GM18858 (cell line): ENCODE measurements at regions not wholly inside any gene's neighbourhood (a gene's known extent, or its start where the extent isn't known, plus 50 kb on each side); places are given as distances from the start of the nearest gene placed in this dataset.
"Not testable (repeated sequence)": the region's sequence is repeated elsewhere in the genome, so short reads cannot be mapped to it uniquely, and the experiment has no call there.

ENCODE experiments used
- ATAC-seq: cut with Tn5 transposase; IDR thresholded peaks from one replicate; pipeline ENCODE4 v1.9.1; 2021; ENCODE audit not compliant: unreplicated experiment

DNA sequence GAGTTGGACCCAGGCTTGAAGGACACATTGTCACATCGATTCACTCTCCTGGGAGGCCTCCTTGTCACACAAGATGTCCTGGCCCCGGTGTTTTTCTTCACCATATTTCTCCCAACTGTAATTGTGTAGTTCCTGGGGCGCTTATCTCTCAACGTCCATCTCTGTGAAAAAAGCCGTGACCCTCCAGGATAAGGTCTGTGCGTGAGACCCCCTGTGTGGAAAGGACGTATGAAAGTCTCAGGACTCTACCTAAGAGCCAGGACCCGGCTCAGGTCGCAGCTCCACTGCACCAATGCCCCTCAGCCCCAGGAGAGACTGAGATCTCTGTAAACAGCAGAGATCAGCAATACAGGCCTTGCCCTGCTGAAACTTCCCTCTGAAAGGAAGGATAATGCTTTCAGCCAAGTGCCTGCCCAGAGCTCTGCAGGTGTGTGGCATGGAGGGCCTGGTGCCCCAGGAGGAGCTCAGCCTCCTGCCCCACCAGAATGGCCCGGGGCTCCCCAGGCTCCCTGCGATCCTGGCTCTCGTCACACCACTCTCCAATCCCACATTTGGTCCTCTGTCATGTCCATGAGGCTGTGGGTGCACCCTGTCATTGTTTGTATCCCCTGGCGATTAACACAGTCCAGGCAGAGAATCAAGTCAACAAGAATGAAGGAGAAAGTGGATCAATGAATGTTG lies 119.2 kb upstream of the TMEM45B start:
- no peak for ATAC-seq

DNA sequence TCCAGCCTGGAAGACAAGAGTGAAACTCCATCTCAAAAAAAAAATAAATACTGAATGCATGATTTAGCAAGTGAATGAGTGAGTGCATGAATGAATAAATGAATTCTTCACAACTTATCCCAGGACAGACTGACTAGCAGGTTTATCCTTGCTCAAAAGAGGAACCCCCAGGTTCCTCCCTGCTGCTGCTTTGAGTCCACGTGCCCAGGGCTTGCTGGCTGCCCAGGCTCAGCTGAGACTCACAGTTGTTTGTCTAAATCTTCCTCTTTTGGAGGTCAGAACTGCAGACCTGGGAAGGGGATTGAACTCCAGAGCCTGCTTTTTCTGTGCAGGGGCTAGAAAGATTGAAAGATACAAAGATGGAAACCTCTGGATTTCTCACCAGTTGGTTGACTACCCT lies 117.4 kb upstream of the TMEM45B start:
- ATAC-seq, result no peak

DNA sequence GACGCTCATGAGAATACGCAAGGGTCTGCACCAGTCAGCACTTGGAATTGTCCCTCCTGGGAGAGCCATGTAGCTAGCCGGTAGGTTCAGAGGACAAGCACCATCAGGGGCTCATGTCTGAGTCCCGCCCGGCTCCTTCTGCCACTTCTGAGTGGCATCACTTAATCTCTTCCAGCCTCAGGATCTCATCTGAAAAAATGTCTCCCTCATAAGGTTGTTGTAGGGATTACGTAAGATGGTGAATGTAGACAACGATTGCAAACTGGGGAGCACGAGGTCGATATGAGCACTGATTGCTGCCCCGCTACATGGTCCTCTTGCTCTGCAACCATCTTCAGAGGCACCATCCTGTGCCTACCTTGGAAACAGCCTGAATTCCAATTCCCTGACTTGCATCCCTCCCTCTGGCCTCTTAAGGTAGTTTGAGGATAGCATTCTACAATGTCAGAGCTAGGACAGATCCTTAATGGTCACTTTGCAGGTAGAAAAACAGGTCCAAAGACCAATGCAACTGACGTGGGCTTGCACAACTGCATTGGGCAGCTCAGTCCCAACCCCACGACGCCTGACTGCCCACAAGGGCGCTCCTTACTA lies 115.8 kb upstream of the TMEM45B start:
- no peak for ATAC-seq

DNA sequence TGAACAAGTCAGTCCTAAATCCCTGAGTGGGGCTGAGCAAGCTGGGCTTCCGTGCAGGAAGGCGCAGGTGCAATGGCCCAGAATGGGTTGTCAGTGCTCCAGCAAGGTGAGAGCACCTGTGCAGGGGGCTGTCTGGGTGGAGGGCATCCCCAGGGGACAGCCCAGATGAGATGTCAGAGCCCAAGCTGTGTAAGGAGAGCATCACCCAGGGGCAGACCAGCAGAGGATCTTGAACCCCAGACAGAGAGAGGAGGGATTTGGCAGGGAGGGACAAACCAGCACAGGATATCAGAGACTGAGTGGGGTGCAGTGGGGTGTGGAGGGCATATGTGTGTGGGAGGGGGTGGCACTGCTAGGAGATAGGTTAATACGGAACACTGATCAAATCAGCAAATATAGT lies 114.9 kb upstream of the TMEM45B start:
- ATAC-seq, result no peak

DNA sequence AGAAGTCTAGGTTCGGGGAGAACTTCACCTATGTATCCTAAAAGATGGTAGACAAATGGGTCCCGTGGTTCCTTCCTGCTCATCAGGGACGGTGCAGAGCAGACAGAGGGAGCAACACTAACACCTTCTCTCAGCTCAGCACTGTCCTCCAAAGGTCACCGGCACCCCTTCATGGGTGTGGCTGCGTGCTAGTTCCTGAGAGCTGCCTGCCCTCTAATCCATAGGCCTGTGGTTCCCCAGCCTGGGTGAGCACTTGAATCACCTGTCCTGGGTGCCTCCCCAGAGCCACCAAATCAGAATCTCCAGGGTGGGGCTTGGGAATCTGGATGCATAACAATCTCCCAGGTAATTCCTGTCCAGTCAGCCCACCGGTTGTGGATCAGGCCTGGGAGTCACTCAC lies 113.9 kb upstream of the TMEM45B start:
- ATAC-seq, result no peak

DNA sequence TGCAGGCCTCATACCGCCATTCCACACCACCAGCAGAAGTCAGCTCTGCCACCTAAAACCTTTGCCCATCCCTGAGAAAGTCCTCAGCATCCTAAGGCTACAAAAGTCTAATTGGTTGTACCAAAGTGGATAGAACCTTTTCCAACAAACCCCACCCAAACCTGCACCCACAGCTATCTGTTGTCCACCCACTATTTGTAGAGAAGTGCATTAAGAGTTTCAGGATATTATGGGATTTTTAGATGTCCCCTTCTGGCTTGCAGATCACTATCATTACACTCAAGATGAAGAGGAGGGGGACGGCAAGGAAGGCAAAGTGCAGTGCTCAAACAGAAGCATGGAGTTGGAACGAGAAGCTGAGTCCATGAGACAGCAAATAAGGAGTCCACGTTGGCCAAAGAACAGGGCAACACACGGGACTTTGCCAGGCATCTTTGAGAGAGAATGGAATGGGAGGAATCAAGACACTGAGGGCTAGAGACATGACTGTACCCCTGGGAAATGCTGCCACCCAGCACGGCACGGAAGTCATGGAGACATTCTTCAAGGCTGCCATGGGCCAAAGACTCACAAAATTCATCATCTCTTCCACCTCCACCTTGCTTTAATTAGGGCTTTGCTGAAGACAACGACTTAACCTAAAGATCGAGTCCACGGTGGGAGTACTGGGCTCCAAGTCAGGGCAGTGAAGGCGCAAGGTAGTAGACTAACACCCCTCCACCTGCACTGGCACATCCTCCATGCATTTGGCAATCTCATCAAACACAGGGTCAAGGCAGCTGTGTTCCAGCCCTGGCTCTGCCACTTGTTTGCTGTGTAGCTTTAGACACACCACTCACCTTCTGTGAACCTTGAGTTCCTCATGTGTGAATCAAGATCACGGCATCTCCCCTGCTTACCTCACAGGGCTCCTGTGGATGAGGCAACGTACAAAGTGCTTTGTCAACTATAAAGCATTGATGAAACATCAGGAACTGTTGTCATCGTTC lies 112.9 kb upstream of the TMEM45B start:
- no peak for ATAC-seq

DNA sequence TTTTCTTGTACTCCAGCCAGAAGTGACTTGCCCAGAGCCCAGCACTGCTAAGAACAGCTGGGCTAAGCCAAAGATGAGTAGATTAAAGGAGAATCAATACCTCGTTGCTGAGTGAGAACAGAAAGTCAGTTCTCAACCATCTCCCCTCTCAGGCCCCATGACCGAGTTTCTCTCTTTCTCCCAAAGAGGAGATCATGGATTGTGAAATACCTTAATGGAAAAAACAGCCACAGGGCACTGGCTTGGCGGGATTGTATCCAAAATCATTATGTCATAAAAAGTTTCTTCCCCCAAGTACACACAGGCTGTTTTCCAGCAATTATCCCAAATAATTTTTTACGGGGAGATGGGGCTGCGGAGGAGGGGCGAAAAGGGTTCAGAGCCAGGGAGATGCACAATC lies 111.8 kb upstream of the TMEM45B start:
- no peak for ATAC-seq

DNA sequence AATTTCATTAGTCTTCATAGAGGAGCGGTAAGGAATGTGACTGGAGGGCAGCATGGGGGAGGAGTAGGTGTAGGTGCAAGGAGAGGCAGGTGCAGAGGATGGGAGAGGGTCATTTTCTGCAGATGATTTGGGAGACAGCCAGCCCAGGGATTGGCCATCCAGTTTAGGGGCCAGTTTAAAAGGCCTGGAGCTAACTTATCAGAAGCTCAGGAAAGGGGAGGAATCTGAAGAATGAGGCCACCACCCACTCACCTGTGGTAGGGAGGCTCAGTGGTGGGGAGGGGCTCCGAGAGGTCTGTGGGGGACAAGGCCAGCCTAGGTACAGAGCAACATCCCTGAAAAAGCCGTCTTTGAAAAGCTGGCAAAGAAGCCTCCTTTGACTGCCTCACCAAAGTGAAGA lies 110.8 kb upstream of the TMEM45B start:
- no peak for ATAC-seq

DNA sequence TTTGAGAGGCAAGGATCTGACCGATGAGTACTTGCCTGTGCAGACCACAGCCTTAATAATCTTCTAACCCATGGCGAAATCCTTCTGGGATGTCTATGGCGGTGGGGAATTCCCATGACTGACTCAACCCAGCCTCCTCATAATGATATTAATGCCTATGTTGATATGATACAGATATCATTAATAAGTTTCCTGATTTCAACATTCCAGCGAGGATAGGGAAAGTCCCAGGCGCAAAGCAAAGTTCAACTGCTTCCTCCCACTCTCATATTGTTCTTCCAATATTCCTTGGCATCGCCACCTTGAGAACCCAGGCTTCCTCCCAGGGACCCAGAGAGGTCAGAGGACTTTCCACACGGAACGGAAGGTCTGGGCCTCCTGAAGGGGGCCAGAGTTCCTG lies 110.3 kb upstream of the TMEM45B start:
- ATAC-seq, result no peak

DNA sequence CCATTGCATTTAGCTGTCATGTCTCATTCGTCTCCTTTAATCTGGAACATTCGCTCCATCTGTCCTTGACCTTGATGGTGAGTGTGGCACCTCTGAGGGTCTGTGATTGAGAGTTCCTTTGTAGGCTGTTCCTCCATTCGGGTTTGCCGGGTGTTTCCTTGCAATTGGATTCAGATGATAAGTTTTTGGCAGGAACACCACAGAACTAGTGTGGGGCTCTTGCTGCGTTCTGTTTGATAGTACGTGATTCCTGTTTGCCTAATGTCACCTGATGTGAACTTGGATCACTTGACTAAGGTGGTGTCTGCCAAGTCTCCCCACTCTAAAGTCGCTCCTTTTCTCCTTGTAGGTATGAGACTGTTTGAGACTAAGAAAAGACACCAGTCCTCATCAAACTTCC lies 109.7 kb upstream of the TMEM45B start:
- no peak for ATAC-seq

DNA sequence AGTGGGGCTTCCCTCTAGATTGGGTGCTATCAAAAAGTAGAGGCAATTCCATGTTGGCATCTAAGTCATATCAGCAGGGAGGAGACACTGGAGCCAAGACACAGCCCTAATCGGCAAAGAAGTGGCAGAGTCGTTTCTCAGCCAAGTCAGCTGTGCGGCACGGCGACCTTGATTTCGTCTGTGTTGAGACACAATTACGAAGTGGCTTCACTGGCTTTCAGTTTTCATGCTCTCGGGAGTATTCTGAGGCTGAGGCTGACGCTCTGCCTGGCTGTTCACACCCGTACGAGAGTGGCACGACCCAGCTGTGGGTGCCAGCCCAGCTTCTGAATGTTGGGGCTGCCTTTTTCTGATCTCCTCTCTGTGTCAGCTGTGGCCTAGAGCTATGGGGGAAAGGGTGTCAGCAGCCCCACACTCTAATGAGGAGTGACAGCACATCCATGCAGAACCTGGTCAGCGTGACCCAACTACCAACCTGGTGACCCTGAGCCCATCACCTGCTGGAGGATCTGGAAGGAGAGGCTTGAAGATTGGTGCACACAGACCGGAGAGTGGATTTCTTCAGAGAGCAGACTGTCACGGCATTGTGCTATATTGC lies 105.7 kb upstream of the TMEM45B start:
- no peak for ATAC-seq

DNA sequence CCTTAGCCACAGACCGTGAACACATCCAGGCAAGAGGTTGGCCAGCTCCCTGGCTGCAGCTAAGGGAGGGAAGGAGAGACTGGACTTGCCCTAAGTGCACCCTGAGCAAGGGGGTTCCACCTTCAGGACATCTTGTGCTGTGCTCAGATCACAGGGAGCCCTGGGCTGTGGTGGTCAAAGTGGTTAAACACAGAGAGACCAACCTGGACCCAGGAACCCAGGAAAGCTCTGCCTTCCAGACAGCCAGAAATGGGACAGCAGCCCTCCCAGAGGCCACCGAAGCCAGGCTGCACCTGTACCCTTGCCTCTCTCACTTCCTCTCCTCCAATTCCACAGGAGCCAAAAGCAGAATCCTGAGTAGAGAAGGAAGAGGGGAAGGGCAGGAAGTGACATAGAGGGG lies 105.2 kb upstream of the TMEM45B start:
- ATAC-seq, result no peak

DNA sequence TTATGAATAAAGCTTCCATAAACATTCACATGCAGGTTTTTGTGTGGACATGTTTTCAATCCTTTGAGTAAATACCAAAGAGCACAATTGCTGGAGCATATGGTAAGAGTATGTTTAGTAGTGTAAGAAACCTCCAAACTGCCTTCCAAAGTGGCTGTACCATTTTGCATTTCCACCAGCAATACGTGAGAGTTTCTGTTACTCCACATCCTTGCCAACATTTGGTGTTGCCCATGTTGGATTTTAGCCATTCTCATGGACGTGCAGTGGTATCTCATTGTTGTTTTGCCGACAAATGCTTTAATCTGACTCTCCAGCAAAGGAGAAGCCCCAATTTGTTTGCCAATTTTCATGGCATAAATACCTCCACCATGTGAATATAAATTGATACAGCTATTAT lies 103.9 kb upstream of the TMEM45B start:
- ATAC-seq, result no peak

DNA sequence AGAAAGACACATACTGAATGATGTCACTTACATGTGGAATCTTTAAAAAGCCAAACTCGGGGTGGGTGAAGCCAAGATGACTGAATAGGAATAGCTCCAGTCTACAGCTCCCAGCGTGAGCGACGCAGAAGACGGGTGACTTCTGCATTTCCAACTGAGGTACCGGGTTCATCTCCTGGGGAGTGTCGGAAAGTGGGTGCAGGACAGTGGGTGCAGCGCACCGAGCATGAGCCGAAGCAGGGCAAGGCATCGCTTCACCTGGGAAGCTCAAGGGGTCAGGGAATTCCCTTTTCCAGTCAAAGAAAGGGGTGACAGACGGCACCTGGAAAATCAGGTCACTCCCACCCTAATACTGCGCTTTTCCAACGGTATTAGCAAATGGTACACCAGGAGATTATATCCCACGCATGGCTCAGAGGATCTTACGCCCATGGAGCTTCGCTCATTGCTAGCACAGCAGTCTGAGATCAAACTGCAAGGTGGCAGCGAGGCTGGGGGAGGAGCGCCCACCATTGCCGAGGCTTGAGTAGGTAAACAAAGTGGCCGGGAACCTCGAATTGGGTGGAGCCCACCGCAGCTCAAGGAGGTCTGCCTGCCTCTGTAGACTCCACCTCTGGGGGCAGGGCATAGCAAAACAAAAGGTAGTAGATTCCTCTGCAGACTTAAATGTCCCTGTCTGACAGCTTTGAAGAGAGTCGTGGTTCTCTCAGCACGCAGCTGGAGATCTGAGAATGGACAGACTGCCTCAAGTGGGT lies 103.0 kb upstream of the TMEM45B start:
- not testable (repeated sequence) for ATAC-seq

DNA sequence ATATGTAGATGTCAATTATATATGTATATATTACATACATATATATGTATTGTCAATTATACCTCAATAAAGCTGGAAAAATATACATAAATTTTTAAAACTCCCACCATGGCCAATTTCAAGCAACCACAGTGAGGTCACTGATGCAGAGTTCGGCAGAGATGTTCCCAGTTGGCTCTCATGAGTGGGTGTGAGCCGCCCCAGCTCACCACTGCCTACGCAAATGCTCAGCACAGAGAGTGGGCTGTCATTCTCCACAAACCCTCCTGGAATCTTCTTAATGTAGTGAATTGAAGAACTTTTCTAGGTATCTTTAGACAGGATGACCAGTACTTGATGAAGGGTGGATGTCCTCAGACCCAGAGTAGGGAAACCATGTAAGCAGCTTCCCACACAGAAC lies 96.6 kb upstream of the TMEM45B start:
- ATAC-seq, result no peak

DNA sequence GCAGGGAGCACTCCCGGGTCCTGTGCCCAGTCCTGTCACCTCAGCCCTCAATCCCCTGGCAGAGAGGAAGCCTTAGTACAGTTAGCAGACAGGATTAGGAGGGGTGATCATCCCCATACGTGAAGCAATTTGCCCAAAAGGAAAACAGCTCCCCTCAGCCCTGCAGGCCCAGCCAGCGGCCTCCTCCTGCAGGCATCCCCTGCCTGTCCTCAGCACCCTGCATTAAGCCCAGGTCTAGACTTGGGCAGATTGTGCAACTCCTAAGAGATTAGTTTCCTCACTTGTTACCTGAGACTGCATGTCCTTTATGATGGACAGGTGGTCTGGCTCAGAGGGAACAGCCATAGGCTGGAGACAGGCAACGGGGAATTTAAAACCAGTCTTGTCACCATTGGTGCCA lies 95.5 kb upstream of the TMEM45B start:
- no peak for ATAC-seq

DNA sequence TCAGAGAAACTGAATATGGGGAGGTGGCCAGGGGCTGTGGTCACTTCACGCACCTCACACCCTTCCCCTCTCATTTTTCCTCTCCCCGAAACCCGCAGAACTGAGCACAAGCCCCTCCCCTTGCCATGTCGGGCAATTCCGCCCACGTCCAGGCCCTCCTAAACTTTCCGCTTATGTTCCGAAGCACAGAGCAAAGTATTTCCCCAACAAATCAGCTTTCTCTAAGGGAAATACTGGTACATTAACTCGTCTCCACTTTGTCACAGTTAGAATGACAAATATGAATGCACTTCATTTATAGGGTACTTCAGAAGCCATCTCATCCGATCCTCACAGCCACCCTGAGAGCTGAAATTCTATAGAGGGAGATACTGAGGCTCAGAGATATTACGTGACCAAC lies 94.7 kb upstream of the TMEM45B start:
- no peak for ATAC-seq

DNA sequence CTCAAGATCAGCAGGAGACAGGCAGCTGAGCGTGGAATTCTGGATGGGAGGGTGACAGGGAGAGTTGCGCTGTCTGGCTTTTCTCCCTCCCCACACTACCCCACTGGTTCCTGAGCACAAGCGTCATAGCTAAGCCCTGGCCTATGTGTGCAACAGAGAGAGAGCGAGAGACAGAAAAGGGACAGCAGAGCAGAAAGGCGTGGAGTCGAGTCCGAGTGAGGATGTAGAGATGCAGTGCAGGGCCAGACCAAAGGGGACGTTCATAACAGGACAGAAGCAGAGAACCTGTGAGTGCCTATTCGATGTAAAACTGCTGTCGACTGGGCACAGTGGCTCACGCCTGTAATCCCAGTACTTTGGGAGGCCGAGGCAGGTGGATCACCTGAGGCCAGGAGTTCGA lies 94.0 kb upstream of the TMEM45B start:
- ATAC-seq, result no peak

DNA sequence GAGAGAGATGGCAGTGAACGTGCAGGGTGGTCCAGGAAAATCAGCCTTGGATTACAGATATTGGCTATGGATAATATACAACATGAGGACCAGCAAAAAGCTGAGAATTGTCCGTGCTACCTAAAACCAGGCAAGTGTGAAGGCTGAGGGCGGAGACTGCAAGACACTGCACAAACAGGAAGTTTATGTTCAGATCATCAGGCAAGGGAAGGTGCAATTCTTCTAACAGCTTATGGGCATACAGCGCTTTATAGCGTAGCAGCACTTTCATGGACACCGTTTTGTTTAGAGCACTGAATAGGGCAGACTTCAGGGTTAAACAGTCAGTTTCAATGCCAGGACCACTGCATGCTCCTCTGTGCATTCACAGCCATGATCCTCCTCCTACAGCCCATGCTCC lies 93.1 kb upstream of the TMEM45B start:
- ATAC-seq, result no peak

DNA sequence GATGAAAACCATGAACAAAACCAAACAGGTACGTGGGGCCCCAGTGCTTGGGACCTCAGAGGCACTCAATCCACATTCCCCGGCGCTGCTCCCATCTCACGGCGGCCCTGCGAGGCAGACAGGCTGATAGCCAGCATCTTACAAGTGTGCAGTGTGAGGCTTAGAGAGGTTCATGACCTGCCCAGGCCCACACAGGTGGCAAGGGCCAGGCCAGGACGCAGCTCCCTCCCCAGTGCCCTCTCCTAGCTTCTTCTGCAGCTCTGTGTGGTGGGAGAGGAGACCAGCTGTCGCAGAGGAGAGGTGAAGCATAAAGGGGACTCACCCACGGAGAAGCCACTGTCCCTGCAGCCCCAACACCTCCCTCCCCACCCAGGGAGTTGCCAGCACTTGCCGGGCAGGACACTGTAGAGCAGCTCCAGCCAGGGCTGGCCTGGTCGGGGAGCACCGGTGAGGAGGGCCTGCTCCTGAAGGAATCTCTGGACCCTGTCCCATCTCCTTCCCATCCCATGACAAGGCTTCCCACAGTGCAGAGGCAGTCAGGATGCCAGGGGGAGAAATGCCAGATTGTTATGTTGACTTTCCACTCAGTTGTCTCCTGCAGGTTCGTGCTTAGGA lies 92.4 kb upstream of the TMEM45B start:
- no peak for ATAC-seq
